Heart left ventricle (tissue), 13 donors: ENCODE measurements at regions not wholly inside any gene's neighbourhood (a gene's known extent, or its start where the extent isn't known, plus 50 kb on each side); places are given as distances from the start of the nearest gene placed in this dataset.

Experiments
- CTCF ChIP-seq, 12 donors: fragments of 200-600 bp; sonication (generic) in 4 of 12; IDR thresholded peaks; one replicate each; pipeline versions ENCODE4 v1.5.0 to v1.8.0; 2018 to 2022; ENCODE audit warnings: antibody characterized with exemption in 12 of 12, mild to moderate bottlenecking in 5 of 12
- POLR2A ChIP-seq, 2 donors: fragments of 450-650 bp; IDR thresholded peaks; one replicate each; pipeline ENCODE4 v1.6.1; 2017; ENCODE audit warnings: antibody characterized with exemption in 2 of 2, mild to moderate bottlenecking in 2 of 2, moderate library complexity in 2 of 2
- donor health status: ischemic (EF 13 %, LVEDD 7.1; RV severe dilation, severe dysfunction).
- donor health status: DM: no; HTN: yes; CAD: no.
- donor health status: DM: no; HTN: no; CAD: no.
- donor health status: ischemic (EF 25% LVEDD 6.9; RV normal size, moderate dysfunction).
- donor health status: ischemic (EF 25% LVEDD 5.7; RV mildly dilated, moderate dysfunction).
- donor health status: ischemic (EF 35%, LVEDD 5.7; RV mildly dilated, moderate dysfunction).
- donor health status: nonischemic (EF 11% LVEDD 7.7; RV severe dilation, severe dysfunction).
- donor health status: DM: yes; HTN: yes; CAD: no.
- donor health status: PGD.
- donor health status: ischemic (EF 29% LVEDD 5.4; RV normal size, mild dysfunction).
- donor health status: nonischemic (EF 23%, LVEDD 6.1; RV moderate dilation, normal function).

GRCh38 chr2:163481515-163481914 lies 254.3 kb downstream of the FIGN start:
- TF ChIP-seq POLR2A (IDR thresholded peaks at IDR 0.05) (no peak), CTCF (IDR thresholded peaks at IDR 0.05) (no peak)
